PC-3 (cell line): ENCODE measurements at regions not wholly inside any gene's neighbourhood (a gene's known extent, or its start where the extent isn't known, plus 50 kb on each side); places are given as distances from the start of the nearest gene placed in this dataset.

Source experiments
- ATAC-seq: fragments of 200-7000 bp; cut with Tn5 transposase; 2 replicates; pipeline ENCODE4 v1.9.1; 2020; ENCODE audit warnings: mild to moderate bottlenecking, moderate library complexity
- BruUV-seq: library from RNA; stranded (reverse); fragments of 400-500 nt; replicated peaks from 2 replicates; lab custom pipeline; 2021; lab: Mats Ljungman, UMichigan
- CTCF ChIA-PET: fragments of 300-600 bp; sonication (Branson Sonifier 250); formaldehyde crosslinking; loops from one replicate; lab custom pipeline; 2022; ENCODE audit warnings: antibody characterized with exemption; lab: Charles Lee
- POLR2A ChIA-PET: fragments of 300-600 bp; sonication (Branson Sonifier 250); formaldehyde crosslinking; loops from one replicate; lab custom pipeline; 2022; ENCODE audit warnings: antibody characterized with exemption; ENCODE audit not compliant: unreplicated experiment; lab: Charles Lee
- DNase-seq: peaks from one replicate; pipeline ENCODE4 v3.0.0-alpha.2; 2015
- H2AFZ ChIP-seq: fragments of 300-600 bp; sonication (generic); 2 replicates; pipeline ENCODE4 v1.6.0; 2016; ENCODE audit warnings: antibody characterized with exemption, low read length
- H3F3A ChIP-seq: fragments of 300-600 bp; sonication (generic); one replicate; pipeline ENCODE4 v1.6.0; 2017; ENCODE audit warnings: antibody characterized with exemption, low read length, control low read depth, mild to moderate bottlenecking; ENCODE audit not compliant: unreplicated experiment
- H3K27ac ChIP-seq: fragments of 300-600 bp; sonication (generic); 2 replicates; pipeline ENCODE4 v1.5.1; 2016; ENCODE audit warnings: mild to moderate bottlenecking, low read length
- H3K27me3 ChIP-seq: fragments of 300-600 bp; sonication (generic); 2 replicates; pipeline ENCODE4 v1.6.1; 2016; ENCODE audit warnings: low read length, mixed read lengths
- H3K36me3 ChIP-seq: fragments of 300-600 bp; sonication (generic); 2 replicates; pipeline ENCODE4 v1.6.1; 2016; ENCODE audit warnings: low read depth, mixed run types, low read length, mixed read lengths
- H3K4me1 ChIP-seq: fragments of 300-600 bp; sonication (generic); 2 replicates; pipeline ENCODE4 v1.5.1; 2016; ENCODE audit warnings: low read length; ENCODE audit not compliant: insufficient read depth
- H3K4me2 ChIP-seq: fragments of 300-600 bp; sonication (generic); 2 replicates; pipeline ENCODE4 v1.6.0; 2016; ENCODE audit warnings: low read length
- H3K4me3 ChIP-seq: fragments of 300-600 bp; sonication (generic); 2 replicates; pipeline ENCODE4 v1.5.1; 2016; ENCODE audit warnings: mild to moderate bottlenecking, low read length, mixed read lengths
- H3K79me2 ChIP-seq: fragments of 300-600 bp; sonication (generic); 2 replicates; pipeline ENCODE4 v1.6.1; 2017; ENCODE audit warnings: low read length, mixed read lengths
- H3K9ac ChIP-seq: fragments of 300-600 bp; sonication (generic); 2 replicates; pipeline ENCODE4 v1.6.0; 2016; ENCODE audit warnings: mild to moderate bottlenecking, low read length
- H3K9me2 ChIP-seq: fragments of 300-600 bp; sonication (generic); replicated peaks from 2 replicates; pipeline ENCODE4 v1.6.1; 2016; ENCODE audit warnings: mixed run types, low read length, mixed read lengths
- H3K9me3 ChIP-seq: fragments of 300-600 bp; sonication (generic); 2 replicates; pipeline ENCODE4 v1.6.1; 2016; ENCODE audit warnings: low read length, mixed read lengths
- H4K20me1 ChIP-seq: fragments of 300-600 bp; sonication (generic); 2 replicates; pipeline ENCODE4 v1.6.1; 2016; ENCODE audit warnings: low read length, mixed read lengths
- CTCF ChIP-seq: fragments of 300-600 bp; sonication (generic); conservative IDR thresholded peaks from 2 replicates; pipeline ENCODE4 v1.5.1; 2017; ENCODE audit warnings: antibody characterized with exemption, low read depth, mild to moderate bottlenecking, low read length
- EZH2 ChIP-seq: fragments of 300-600 bp; sonication (generic); IDR thresholded peaks from one replicate; pipeline ENCODE4 v1.6.1; 2017; ENCODE audit warnings: antibody characterized with exemption, mild to moderate bottlenecking, low read length; ENCODE audit not compliant: unreplicated experiment
- EZH2phosphoT487 ChIP-seq: fragments of 300-600 bp; sonication (generic); IDR thresholded peaks from 2 replicates; pipeline ENCODE4 v1.6.1; 2018; ENCODE audit warnings: mild to moderate bottlenecking, antibody characterized with exemption, low read length, borderline replicate concordance
- intact Hi-C: fragments of 100-400 bp; cut with micrococcal nuclease; formaldehyde crosslinking; loops from 2 replicates; pipeline ENCODE4 v1.9.0; 2023

DNA sequence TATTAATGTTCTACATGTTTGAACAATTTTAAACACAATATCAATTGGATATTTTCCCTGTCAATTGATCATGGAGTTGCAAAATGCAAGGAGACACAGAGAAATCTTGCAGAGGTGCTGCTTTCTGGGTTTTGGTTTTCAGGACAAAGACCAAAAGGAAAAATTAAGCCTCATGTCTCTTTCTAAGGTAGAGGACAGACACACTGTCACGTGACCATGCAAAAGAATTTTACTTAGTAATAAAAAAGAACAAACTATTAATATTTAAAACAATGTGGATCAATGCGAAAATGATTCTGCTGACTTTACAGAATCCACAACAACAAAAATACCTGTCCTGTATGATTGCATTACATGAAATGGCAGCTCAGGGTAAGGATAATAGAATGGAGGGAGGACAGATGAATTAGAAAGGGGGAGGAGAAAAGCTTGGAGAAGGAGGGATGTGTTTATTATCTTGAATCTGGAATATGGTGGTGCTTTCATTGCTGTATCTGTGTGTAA, 493.7 kb upstream of the NUPR2 start:
- BruUV-seq = no TSS peak
- Histone ChIP-seq H3K27ac (no peak overlapping the region), H4K20me1 (no peaks in the 10 kb centered on the region), H3K4me1 (no peaks in the 10 kb centered on the region), H3K79me2 (no peaks in the 10 kb centered on the region), H3K27me3 (no peaks in the 10 kb centered on the region), H3K9ac (no peak overlapping the region), H3K4me3 (no peak overlapping the region), H2AFZ (no peak overlapping the region), H3K4me2 (no peak overlapping the region), H3K9me2 (no peaks in the 10 kb centered on the region), H3F3A (no peaks in the 10 kb centered on the region), H3K9me3 (no peaks in the 10 kb centered on the region), H3K36me3 (no peaks in the 10 kb centered on the region)
- ATAC-seq (no peak), DNase-seq (no peak)
- POLR2A ChIA-PET = no interaction called here
- no peak for TF ChIP-seq EZH2phosphoT487
- TF ChIP-seq CTCF = no peak
- TF ChIP-seq EZH2 = no peak
- intact Hi-C loops = no loop called here
- CTCF ChIA-PET = no interaction called here

GRCh38 chr7:56605146-56605545, 488.9 kb upstream of the NUPR2 start:
- ChIA-PET POLR2A (no interaction called here), CTCF (no interaction called here)
- Histone ChIP-seq H3K9me3 (no peaks in the 10 kb centered on the region), H3K4me3 (no peak overlapping the region), H3K27ac (no peak overlapping the region), H4K20me1 (no peaks in the 10 kb centered on the region), H3K9me2 (no peaks in the 10 kb centered on the region), H2AFZ (no peak overlapping the region), H3K4me2 (no peak overlapping the region), H3K79me2 (no peaks in the 10 kb centered on the region), H3K4me1 (no peaks in the 10 kb centered on the region), H3F3A (no peaks in the 10 kb centered on the region), H3K9ac (no peak overlapping the region), H3K36me3 (no peaks in the 10 kb centered on the region), H3K27me3 (no peaks in the 10 kb centered on the region)
- BruUV-seq = no TSS peak
- DNase-seq (no peak), ATAC-seq (no peak)
- intact Hi-C loops = no loop called here
- TF ChIP-seq CTCF (no peak), EZH2phosphoT487 (no peak), EZH2 (no peak)

GRCh38 chr7:56578612-56579011, 462.4 kb upstream of the NUPR2 start:
- Histone ChIP-seq H3K4me2 (no peak overlapping the region), H3K36me3 (no peaks in the 10 kb centered on the region), H3K27me3 (no peaks in the 10 kb centered on the region), H3K79me2 (no peaks in the 10 kb centered on the region), H3K4me3 (no peak overlapping the region), H2AFZ (no peak overlapping the region), H4K20me1 (no peaks in the 10 kb centered on the region), H3K9me3 (peaks cover 24% of the 10 kb centered on the region), H3K9ac (no peak overlapping the region), H3K4me1 (no peaks in the 10 kb centered on the region), H3K9me2 (no peaks in the 10 kb centered on the region), H3K27ac (no peak overlapping the region), H3F3A (no peaks in the 10 kb centered on the region)
- intact Hi-C loops = no loop called here
- ChIA-PET CTCF (no interaction called here), POLR2A (no interaction called here)
- TF ChIP-seq EZH2 = no peak
- no peak for TF ChIP-seq CTCF
- no peak for TF ChIP-seq EZH2phosphoT487
- no TSS peak for BruUV-seq
- no peak for ATAC-seq
- no peak for DNase-seq
